OCI-LY3 (cell line): ENCODE measurements at regions not wholly inside any gene's neighbourhood (a gene's known extent, or its start where the extent isn't known, plus 50 kb on each side); places are given as distances from the start of the nearest gene placed in this dataset.

Experiments used
- CTCF ChIP-seq: fragments of 200-600, 300-600 bp; sonication (generic); IDR thresholded peaks from 2 replicates; pipeline ENCODE4 v1.5.1; 2014; ENCODE audit warnings: antibody characterized with exemption, low read length, low read depth
- EZH2phosphoT487 ChIP-seq: fragments of 200-600 bp; shearing (Covaris generic); IDR thresholded peaks from 2 replicates; pipeline ENCODE4 v1.6.1; 2018; ENCODE audit warnings: antibody characterized with exemption, mixed run types, low read depth

DNA sequence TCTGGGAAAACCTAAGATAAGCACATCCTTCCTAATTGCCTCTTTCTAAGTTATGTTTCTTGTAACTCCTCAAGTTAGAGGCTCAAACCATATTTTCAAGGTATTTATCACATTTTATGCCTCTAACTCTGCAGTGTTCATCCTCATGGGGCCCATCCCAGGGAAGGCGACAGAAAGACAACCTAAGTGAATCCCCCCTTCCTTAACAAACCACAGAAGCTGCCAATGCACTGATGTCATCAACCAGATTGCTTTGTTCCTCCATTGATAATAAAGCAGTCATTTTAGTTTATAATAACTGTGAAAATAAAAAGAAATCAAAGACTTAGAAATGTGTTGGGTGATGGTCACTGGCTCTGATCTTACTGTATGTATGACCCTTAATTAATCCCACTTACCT, 119.5 kb upstream of the TCF21 start:
- TF ChIP-seq EZH2phosphoT487 (no peak), CTCF (no peak)
